Transverse colon (tissue), 4 donors: ENCODE measurements at regions not wholly inside any gene's neighbourhood (a gene's known extent, or its start where the extent isn't known, plus 50 kb on each side); places are given as distances from the start of the nearest gene placed in this dataset.

Source experiments
- CTCF ChIP-seq, 5 experiments: fragments of 200-600 bp in 3 of 5; fragments of 450-650 bp in 2 of 5; sonication (generic) in 3 of 5; IDR thresholded peaks; 1 replicate in 2 of 5; 2 replicates in 3 of 5; pipeline ENCODE4 v1.5.1; 2016 to 2017; ENCODE audit warnings: antibody characterized with exemption in 5 of 5, inconsistent platforms in 3 of 5, mild to moderate bottlenecking in 2 of 5, moderate library complexity in 1 of 5
- POLR2A ChIP-seq: fragments of 450-650 bp; IDR thresholded peaks from one replicate; pipeline ENCODE4 v1.6.1; 2016; ENCODE audit warnings: antibody characterized with exemption, mild to moderate bottlenecking, moderate library complexity
- POLR2AphosphoS5 ChIP-seq, 3 donors: sonication (generic); formaldehyde crosslinking; IDR thresholded peaks; one replicate each; pipeline ENCODE4 v1.6.1; 2016; ENCODE audit warnings: antibody characterized with exemption in 3 of 3

GRCh38 chr7:88635149-88635548, 124.4 kb upstream of the ZNF804B start:
- TF ChIP-seq POLR2AphosphoS5 (IDR thresholded peaks at IDR 0.05), result no peak
- no peak for TF ChIP-seq CTCF (IDR thresholded peaks at IDR 0.05)
- no peak for TF ChIP-seq POLR2A
